Neuronal stem cell (in vitro differentiated cells): ENCODE measurements at regions not wholly inside any gene's neighbourhood (a gene's known extent, or its start where the extent isn't known, plus 50 kb on each side); places are given as distances from the start of the nearest gene placed in this dataset.

ENCODE experiments used
- DNase-seq: peaks from one replicate; pipeline ENCODE4 v3.0.0-alpha.2; 2013; ENCODE audit warnings: low spot score
- H2AFZ ChIP-seq: one replicate; pipeline ENCODE4 v1.6.1; 2013; ENCODE audit warnings: mild to moderate bottlenecking, low read length, inconsistent platforms
- H2AK5ac ChIP-seq: 2 replicates; pipeline ENCODE4 v1.6.1; 2013; ENCODE audit warnings: low read depth, mild to moderate bottlenecking, inconsistent platforms, low read length, moderate library complexity, mixed read lengths
- H2BK120ac ChIP-seq: 2 replicates; pipeline ENCODE4 v1.6.1; 2013; ENCODE audit warnings: low read depth, mild to moderate bottlenecking, inconsistent platforms, low read length, moderate library complexity, mixed read lengths
- H2BK12ac ChIP-seq: one replicate; pipeline ENCODE4 v1.6.1; 2013; ENCODE audit warnings: low read length, inconsistent platforms
- H2BK15ac ChIP-seq: 2 replicates; pipeline ENCODE4 v1.6.1; 2013; ENCODE audit warnings: mild to moderate bottlenecking, low read length, inconsistent platforms, mixed read lengths
- H2BK5ac ChIP-seq: one replicate; pipeline ENCODE4 v1.6.1; 2013; ENCODE audit warnings: inconsistent platforms, mild to moderate bottlenecking, low read length, moderate library complexity
- H3K14ac ChIP-seq: one replicate; pipeline ENCODE4 v1.6.1; 2013; ENCODE audit warnings: low read length, inconsistent platforms
- H3K18ac ChIP-seq: 2 replicates; pipeline ENCODE4 v1.6.1; 2013; ENCODE audit warnings: low read length, inconsistent platforms
- H3K23ac ChIP-seq: 2 replicates; pipeline ENCODE4 v1.6.1; 2013; ENCODE audit warnings: low read depth, mild to moderate bottlenecking, mixed read lengths, low read length, inconsistent platforms; ENCODE audit not compliant: poor library complexity
- H3K27ac ChIP-seq: replicated peaks from 3 replicates; pipeline ENCODE4 v1.5.1; 2013; ENCODE audit warnings: low read length, inconsistent platforms
- H3K27me3 ChIP-seq, 3 experiments: 2 replicates each; pipeline ENCODE4 v1.6.1; 2013; ENCODE audit warnings: low read length in 3 of 3, mild to moderate bottlenecking in 2 of 3, inconsistent platforms in 1 of 3, low read depth in 1 of 3, mixed read lengths in 1 of 3, moderate library complexity in 1 of 3; ENCODE audit not compliant: control insufficient read depth in 3 of 3, insufficient read depth in 3 of 3
- H3K36me3 ChIP-seq, 2 donors: replicated peaks in 1 of 2; 2 replicates each; pipeline ENCODE4 v1.6.1; 2013; ENCODE audit warnings: low read length in 2 of 2; ENCODE audit not compliant: control insufficient read depth in 2 of 2, insufficient read depth in 2 of 2
- H3K4ac ChIP-seq: 2 replicates; pipeline ENCODE4 v1.6.1; 2013; ENCODE audit warnings: inconsistent platforms, mild to moderate bottlenecking, low read length, moderate library complexity
- H3K4me1 ChIP-seq, 2 donors: 1 replicate in 1 of 2; 2 replicates in 1 of 2; pipeline ENCODE4 v1.6.1; 2013; ENCODE audit warnings: low read length in 2 of 2, low read depth in 1 of 2; ENCODE audit not compliant: control insufficient read depth in 2 of 2, insufficient read depth in 1 of 2
- H3K4me2 ChIP-seq: one replicate; pipeline ENCODE4 v1.6.1; 2013; ENCODE audit warnings: mild to moderate bottlenecking, low read length, inconsistent platforms; ENCODE audit not compliant: insufficient read depth, poor library complexity, severe bottlenecking
- H3K4me3 ChIP-seq, 2 donors: 2 replicates each; pipeline ENCODE4 v1.5.1; 2013; ENCODE audit warnings: low read length in 2 of 2, mild to moderate bottlenecking in 2 of 2, inconsistent platforms in 1 of 2, moderate library complexity in 1 of 2
- H3K79me1 ChIP-seq: one replicate; pipeline ENCODE4 v1.6.1; 2013; ENCODE audit warnings: low read depth, mild to moderate bottlenecking, inconsistent platforms, low read length, moderate library complexity
- H3K9ac ChIP-seq: one replicate; pipeline ENCODE4 v1.6.1; 2013; ENCODE audit warnings: mild to moderate bottlenecking, low read depth, low read length, inconsistent platforms; ENCODE audit not compliant: poor library complexity
- H3K9me3 ChIP-seq, 2 donors: replicated peaks in 1 of 2; 2 replicates each; pipeline versions ENCODE3 to v1.6.1; 2013; ENCODE audit warnings: low read length in 2 of 2, mild to moderate bottlenecking in 2 of 2, inconsistent platforms in 1 of 2, low read depth in 1 of 2, mixed read lengths in 1 of 2, moderate library complexity in 1 of 2; ENCODE audit not compliant: control insufficient read depth in 2 of 2, insufficient read depth in 1 of 2
- H4K8ac ChIP-seq: one replicate; pipeline ENCODE4 v1.6.1; 2013; ENCODE audit warnings: low read depth, mild to moderate bottlenecking, inconsistent platforms, low read length, moderate library complexity
- H4K91ac ChIP-seq: one replicate; pipeline ENCODE4 v1.6.1; 2013; ENCODE audit warnings: low read length, low read depth, mild to moderate bottlenecking, inconsistent platforms; ENCODE audit not compliant: poor library complexity
- WGBS, 2 donors: extraction: QIAGEN DNeasy Blood & Tissue Kit; methylation state at CpG; one replicate each; pipeline ENCODE4 v1.1.7; 2013; ENCODE audit warnings: missing lambda C conversion rate in 2 of 2, mixed read lengths in 1 of 2; ENCODE audit not compliant: insufficient read length in 2 of 2, insufficient replicate concordance in 1 of 2; ENCODE audit errors: extremely low coverage in 2 of 2; 5-methylcytosine and 5-hydroxymethylcytosine counted together

GRCh38 chr7:19262826-19263225 lies 117.6 kb upstream of the FERD3L start:
- WGBS, 2 donors, result no CpG with 5 or more reads among the region's 2 CpGs
- no peak overlapping the region for H3K14ac ChIP-seq
- no peak overlapping the region for H3K4me3 ChIP-seq
- H3K36me3 ChIP-seq, result no peaks in the 10 kb centered on the region
- no peaks in the 10 kb centered on the region for H3K9me3 ChIP-seq
- no peak overlapping the region for H3K4me2 ChIP-seq
- H2BK120ac ChIP-seq, result no peak overlapping the region
- DNase-seq, result no peak
- no peak overlapping the region for H3K4ac ChIP-seq
- H4K8ac ChIP-seq, result no peak overlapping the region
- H3K27ac ChIP-seq, result no peak overlapping the region
- H3K4me1 ChIP-seq, result no peaks in the 10 kb centered on the region
- H2AK5ac ChIP-seq, result no peak overlapping the region
- H2AFZ ChIP-seq, result no peak overlapping the region
- no peaks in the 10 kb centered on the region for H3K27me3 ChIP-seq
- H2BK5ac ChIP-seq, result no peak overlapping the region
- H3K79me1 ChIP-seq, result no peaks in the 10 kb centered on the region
- H3K18ac ChIP-seq, result no peak overlapping the region
- no peak overlapping the region for H2BK15ac ChIP-seq
- no peak overlapping the region for H3K23ac ChIP-seq
- no peak overlapping the region for H3K9ac ChIP-seq
- no peak overlapping the region for H4K91ac ChIP-seq
- no peak overlapping the region for H2BK12ac ChIP-seq

GRCh38 chr7:19249281-19249680 lies 104.1 kb upstream of the FERD3L start:
- Histone ChIP-seq H3K27me3 (no peaks in the 10 kb centered on the region), H3K23ac (no peak overlapping the region), H2BK12ac (no peak overlapping the region), H3K9ac (no peak overlapping the region), H2BK15ac (no peak overlapping the region), H3K14ac (no peak overlapping the region), H3K18ac (no peak overlapping the region), H2BK120ac (no peak overlapping the region), H3K4ac (no peak overlapping the region), H3K9me3 (no peaks in the 10 kb centered on the region), H3K27ac (no peak overlapping the region), H2AK5ac (no peak overlapping the region), H4K91ac (no peak overlapping the region), H2AFZ (no peak overlapping the region), H2BK5ac (no peak overlapping the region), H3K4me3 (no peak overlapping the region), H3K4me1 (no peaks in the 10 kb centered on the region), H4K8ac (no peak overlapping the region), H3K79me1 (no peaks in the 10 kb centered on the region), H3K36me3 (no peaks in the 10 kb centered on the region), H3K4me2 (no peak overlapping the region)
- WGBS, 2 donors, result no CpG with 5 or more reads among the region's 4 CpGs
- no peak for DNase-seq

DNA sequence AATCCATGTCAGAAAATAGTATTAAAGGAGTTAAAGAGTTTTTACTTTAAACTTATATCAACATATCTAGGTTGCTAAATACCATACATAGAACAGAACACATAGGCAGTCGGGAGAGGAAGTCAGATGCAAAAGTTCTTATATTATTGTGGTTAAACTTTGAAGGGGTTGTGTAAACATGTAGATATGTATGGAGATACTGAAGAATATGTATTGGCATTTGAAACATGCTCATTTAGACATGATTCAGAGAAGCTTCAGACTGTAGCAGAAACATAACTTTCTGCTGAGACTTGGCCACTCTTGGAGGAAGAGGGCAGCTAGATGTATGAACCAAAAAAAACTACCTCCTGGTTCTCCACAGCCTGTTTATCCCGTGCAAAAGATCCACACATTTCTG lies 103.5 kb upstream of the FERD3L start:
- H4K8ac ChIP-seq, result no peak overlapping the region
- no peak overlapping the region for H3K9ac ChIP-seq
- no peak overlapping the region for H4K91ac ChIP-seq
- no peak overlapping the region for H3K23ac ChIP-seq
- H2BK15ac ChIP-seq, result no peak overlapping the region
- no CpG with 5 or more reads among the region's 2 CpGs for WGBS, 2 donors
- no peaks in the 10 kb centered on the region for H3K9me3 ChIP-seq
- H3K14ac ChIP-seq, result no peak overlapping the region
- H2AFZ ChIP-seq, result no peak overlapping the region
- H3K18ac ChIP-seq, result no peak overlapping the region
- H2BK120ac ChIP-seq, result no peak overlapping the region
- H2AK5ac ChIP-seq, result no peak overlapping the region
- H3K4me2 ChIP-seq, result no peak overlapping the region
- H3K27me3 ChIP-seq, result no peaks in the 10 kb centered on the region
- no peak overlapping the region for H3K4ac ChIP-seq
- H2BK5ac ChIP-seq, result no peak overlapping the region
- no peak overlapping the region for H2BK12ac ChIP-seq
- no peaks in the 10 kb centered on the region for H3K36me3 ChIP-seq
- H3K27ac ChIP-seq, result no peak overlapping the region
- no peaks in the 10 kb centered on the region for H3K4me1 ChIP-seq
- no peak for DNase-seq
- no peak overlapping the region for H3K4me3 ChIP-seq
- no peaks in the 10 kb centered on the region for H3K79me1 ChIP-seq

GRCh38 chr7:19248115-19248514 lies 102.9 kb upstream of the FERD3L start:
- Histone ChIP-seq H3K14ac (no peak overlapping the region), H3K36me3 (no peaks in the 10 kb centered on the region), H2BK120ac (no peak overlapping the region), H4K91ac (no peak overlapping the region), H2AK5ac (no peak overlapping the region), H3K18ac (no peak overlapping the region), H3K9me3 (no peaks in the 10 kb centered on the region), H2BK5ac (no peak overlapping the region), H3K9ac (no peak overlapping the region), H4K8ac (no peak overlapping the region), H3K4me2 (no peak overlapping the region), H2AFZ (no peak overlapping the region), H3K4me3 (no peak overlapping the region), H3K4me1 (no peaks in the 10 kb centered on the region), H2BK15ac (no peak overlapping the region), H3K23ac (no peak overlapping the region), H3K27ac (no peak overlapping the region), H3K27me3 (no peaks in the 10 kb centered on the region), H2BK12ac (no peak overlapping the region), H3K4ac (no peak overlapping the region), H3K79me1 (no peaks in the 10 kb centered on the region)
- DNase-seq, result no peak
- WGBS, 2 donors, result no CpG with 5 or more reads among the region's 2 CpGs
